ENCODE measurements at regions not wholly inside any gene's neighbourhood (a gene's known extent, or its start where the extent isn't known, plus 50 kb on each side); places are given as distances from the start of the nearest gene placed in this dataset.

DNA sequence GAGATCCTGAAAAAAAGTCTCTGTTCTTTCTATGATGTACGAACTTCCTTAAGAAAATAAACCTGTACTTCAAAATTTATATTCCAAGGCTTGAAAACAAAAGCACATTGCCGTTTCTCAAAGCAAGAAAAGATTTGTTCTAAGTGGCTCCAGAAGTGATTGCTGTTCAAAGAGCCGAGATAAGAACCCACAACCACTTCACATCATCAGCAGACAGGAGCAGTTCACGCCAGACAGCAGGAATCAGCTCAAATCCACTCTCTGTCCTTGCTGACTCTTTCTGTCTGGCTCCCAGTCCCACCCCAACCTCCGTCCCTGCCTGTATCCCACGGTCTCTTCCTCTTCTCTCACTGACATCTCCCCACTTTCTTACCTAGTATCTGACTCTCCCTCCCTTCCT lies 85.0 kb upstream of the MYOCD start:
- no peaks in the 10 kb centered on the region for H3K27me3 ChIP-seq
- no peak overlapping the region for H3K4me3 ChIP-seq
- TF ChIP-seq, protein P1, sequence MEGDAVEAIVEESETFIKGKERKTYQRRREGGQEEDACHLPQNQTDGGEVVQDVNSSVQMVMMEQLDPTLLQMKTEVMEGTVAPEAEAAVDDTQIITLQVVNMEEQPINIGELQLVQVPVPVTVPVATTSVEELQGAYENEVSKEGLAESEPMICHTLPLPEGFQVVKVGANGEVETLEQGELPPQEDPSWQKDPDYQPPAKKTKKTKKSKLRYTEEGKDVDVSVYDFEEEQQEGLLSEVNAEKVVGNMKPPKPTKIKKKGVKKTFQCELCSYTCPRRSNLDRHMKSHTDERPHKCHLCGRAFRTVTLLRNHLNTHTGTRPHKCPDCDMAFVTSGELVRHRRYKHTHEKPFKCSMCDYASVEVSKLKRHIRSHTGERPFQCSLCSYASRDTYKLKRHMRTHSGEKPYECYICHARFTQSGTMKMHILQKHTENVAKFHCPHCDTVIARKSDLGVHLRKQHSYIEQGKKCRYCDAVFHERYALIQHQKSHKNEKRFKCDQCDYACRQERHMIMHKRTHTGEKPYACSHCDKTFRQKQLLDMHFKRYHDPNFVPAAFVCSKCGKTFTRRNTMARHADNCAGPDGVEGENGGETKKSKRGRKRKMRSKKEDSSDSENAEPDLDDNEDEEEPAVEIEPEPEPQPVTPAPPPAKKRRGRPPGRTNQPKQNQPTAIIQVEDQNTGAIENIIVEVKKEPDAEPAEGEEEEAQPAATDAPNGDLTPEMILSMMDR (IDR thresholded peaks at IDR 0.05), result no peak
- TF ChIP-seq EP300 (IDR thresholded peaks at IDR 0.05), result no peak
- TF ChIP-seq POLR2A (IDR thresholded peaks at IDR 0.05), result no peak
- DNase-seq (ENCODE audit: low spot score in 2 of 2), result no peak
- H3K27ac ChIP-seq, result no peak overlapping the region
- WGBS, 2 donors, result 50 to 59% methylated on average over 6 of the region's 6 CpGs
- no peaks in the 10 kb centered on the region for H3K36me3 ChIP-seq
- H3K4me1 ChIP-seq, result no peaks in the 10 kb centered on the region
- H3K9me3 ChIP-seq, result peaks cover 0 to 11% (median 0%) of the 10 kb centered on the region in 4 donors

DNA sequence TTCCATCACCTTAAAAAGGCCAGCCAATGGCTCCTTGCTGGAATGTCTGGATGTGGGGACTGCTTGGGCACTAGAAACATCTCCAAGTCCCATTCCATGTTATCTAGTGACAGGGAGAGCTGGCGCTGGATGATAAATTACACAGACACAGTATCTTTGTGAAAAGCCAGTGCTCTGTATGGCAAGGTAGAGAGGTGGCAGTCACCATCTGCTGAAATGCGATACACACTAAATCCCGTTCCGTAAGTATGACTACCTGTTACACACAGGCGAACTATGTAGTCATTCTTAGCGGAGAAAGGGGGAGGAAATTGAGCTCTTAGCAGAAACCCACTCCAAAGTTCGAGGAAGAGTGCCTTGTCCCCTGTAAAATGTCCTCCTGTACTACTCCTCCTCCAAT lies 81.0 kb upstream of the MYOCD start:
- no peak for DNase-seq (ENCODE audit: low spot score in 2 of 2)
- H3K27me3 ChIP-seq, result no peaks in the 10 kb centered on the region
- H3K4me1 ChIP-seq, result no peaks in the 10 kb centered on the region
- H3K4me3 ChIP-seq, result no peak overlapping the region
- H3K36me3 ChIP-seq, result no peaks in the 10 kb centered on the region
- H3K9me3 ChIP-seq, result peaks cover 0 to 11% (median 0%) of the 10 kb centered on the region in 4 donors
- WGBS, 2 donors, result 84 to 86% methylated on average over 7 of the region's 7 CpGs
- H3K27ac ChIP-seq, result no peak overlapping the region
- no peak for TF ChIP-seq EP300 (IDR thresholded peaks at IDR 0.05)
- no peak for TF ChIP-seq POLR2A (IDR thresholded peaks at IDR 0.05)
- TF ChIP-seq, protein P1 (IDR thresholded peaks at IDR 0.05), result no peak

DNA sequence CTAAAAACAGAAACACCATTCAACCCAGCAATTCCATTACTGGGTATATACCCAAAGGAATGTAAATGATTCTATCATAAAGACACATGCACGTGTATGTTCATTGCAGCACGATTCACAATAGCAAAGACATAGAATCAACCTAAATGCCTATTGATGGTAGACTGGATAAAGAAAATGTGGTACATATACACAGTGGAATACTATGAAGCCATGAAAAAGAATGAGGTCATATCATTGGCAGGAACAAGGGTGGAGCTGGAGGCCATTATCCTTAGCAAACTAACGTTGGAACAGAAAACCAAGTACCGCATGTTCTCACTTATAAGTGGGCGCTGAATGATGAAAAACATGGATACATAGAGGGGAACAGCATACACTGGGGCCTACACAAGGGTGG lies 77.2 kb upstream of the MYOCD start:
- Histone ChIP-seq H3K27ac (no peak overlapping the region), H3K4me3 (no peak overlapping the region), H3K9me3 (no peaks in the 10 kb centered on the region), H3K27me3 (no peaks in the 10 kb centered on the region), H3K4me1 (no peaks in the 10 kb centered on the region), H3K36me3 (no peaks in the 10 kb centered on the region)
- TF ChIP-seq, protein P1 (IDR thresholded peaks at IDR 0.05), result no peak
- no peak for TF ChIP-seq EP300 (IDR thresholded peaks at IDR 0.05)
- TF ChIP-seq POLR2A (IDR thresholded peaks at IDR 0.05), result no peak
- WGBS, 2 donors, result 83 to 86% methylated on average over 5 of the region's 5 CpGs
- DNase-seq (ENCODE audit: low spot score in 2 of 2), result no peak

DNA sequence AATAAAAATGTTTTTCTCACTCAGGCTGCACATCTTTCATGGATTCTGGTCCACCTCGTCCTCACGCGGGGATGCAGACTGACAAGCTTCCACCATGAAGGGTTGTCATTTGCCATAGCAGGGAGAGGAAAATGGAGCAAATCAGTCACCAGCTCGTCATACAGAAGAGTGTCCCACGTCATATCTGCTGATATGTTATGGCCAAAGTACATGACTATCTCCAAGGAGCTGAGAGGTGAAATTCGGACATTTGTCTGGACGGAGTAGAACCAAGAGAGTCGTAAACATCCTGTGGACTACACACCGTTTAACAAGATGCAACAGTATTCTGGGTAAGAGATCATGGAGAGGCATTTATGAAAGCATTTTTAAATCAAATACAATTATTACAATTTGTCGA lies 75.3 kb upstream of the MYOCD start:
- Histone ChIP-seq H3K36me3 (no peaks in the 10 kb centered on the region), H3K27me3 (no peaks in the 10 kb centered on the region), H3K4me3 (no peak overlapping the region), H3K9me3 (no peaks in the 10 kb centered on the region), H3K27ac (no peak overlapping the region), H3K4me1 (no peaks in the 10 kb centered on the region)
- WGBS, 2 donors, result 90 to 91% methylated on average over 10 of the region's 10 CpGs
- TF ChIP-seq EP300 (IDR thresholded peaks at IDR 0.05) (no peak), POLR2A (IDR thresholded peaks at IDR 0.05) (no peak)
- TF ChIP-seq, protein P1 (IDR thresholded peaks at IDR 0.05), result no peak
- no peak for DNase-seq (ENCODE audit: low spot score in 2 of 2)

DNA sequence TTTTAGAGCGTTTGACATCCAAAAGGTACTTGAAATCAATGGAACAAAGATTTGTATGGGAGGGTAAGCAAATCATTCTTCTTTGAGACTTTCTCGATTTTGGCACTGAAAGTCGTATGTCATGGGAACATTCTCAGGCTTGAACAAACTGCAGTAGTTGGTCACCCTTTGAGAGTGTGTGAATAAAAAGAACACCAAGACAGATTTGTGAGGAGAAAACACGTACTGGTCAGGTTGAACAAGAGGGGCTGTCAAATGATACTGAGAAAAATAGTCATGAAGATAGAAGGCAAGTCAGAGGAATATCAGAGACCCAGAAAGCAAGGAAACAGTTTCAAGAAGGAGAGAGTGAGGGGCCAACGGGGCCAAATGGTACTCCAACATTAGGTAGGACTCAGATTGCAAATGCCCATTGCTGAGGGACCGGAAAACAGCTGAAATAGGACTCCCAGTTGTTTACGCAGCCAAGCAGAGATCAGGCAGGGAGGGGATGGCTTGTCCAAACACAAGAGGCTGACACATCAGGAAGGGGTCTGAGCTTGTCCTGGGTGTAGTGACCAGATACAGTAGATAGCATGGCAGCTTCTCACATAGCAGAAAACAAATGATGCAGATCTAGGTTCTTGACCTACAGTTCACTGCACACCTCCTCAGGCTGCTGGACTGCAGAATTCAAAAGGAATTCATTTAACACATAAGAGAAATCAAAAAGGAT lies 74.5 kb upstream of the MYOCD start:
- Histone ChIP-seq H3K36me3 (no peaks in the 10 kb centered on the region), H3K27ac (no peak overlapping the region), H3K27me3 (no peaks in the 10 kb centered on the region), H3K4me3 (no peak overlapping the region), H3K4me1 (no peaks in the 10 kb centered on the region), H3K9me3 (no peaks in the 10 kb centered on the region)
- WGBS, 2 donors, result 64 to 70% methylated on average over 7 of the region's 7 CpGs
- TF ChIP-seq EP300 (IDR thresholded peaks at IDR 0.05) (no peak), POLR2A (IDR thresholded peaks at IDR 0.05) (no peak)
- TF ChIP-seq, protein P1 (IDR thresholded peaks at IDR 0.05), result no peak
- DNase-seq (ENCODE audit: low spot score in 2 of 2), result no peak

Measured in tibial nerve (tissue), 4 donors.